HG02623 (cell line): ENCODE measurements at regions not wholly inside any gene's neighbourhood (a gene's known extent, or its start where the extent isn't known, plus 50 kb on each side); places are given as distances from the start of the nearest gene placed in this dataset.

ENCODE experiments used
- ATAC-seq: cut with Tn5 transposase; IDR thresholded peaks from one replicate; pipeline ENCODE4 v1.9.1; 2021; ENCODE audit warnings: moderate library complexity; ENCODE audit not compliant: unreplicated experiment

DNA sequence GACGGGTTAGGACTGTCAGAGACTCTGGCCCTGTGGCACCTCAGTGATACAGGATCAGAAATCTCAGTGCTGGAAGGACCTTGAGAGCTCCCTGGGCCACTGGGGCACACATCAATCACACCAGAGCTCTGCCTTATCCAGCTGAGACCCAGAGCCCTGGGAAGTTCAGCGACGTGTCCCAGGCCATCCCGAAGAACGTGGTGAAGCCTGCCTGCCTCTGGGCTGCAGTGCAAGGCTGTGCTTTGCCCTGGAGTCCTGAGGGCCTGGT is 79.8 kb upstream of the MGMT start:
- ATAC-seq = no peak

DNA sequence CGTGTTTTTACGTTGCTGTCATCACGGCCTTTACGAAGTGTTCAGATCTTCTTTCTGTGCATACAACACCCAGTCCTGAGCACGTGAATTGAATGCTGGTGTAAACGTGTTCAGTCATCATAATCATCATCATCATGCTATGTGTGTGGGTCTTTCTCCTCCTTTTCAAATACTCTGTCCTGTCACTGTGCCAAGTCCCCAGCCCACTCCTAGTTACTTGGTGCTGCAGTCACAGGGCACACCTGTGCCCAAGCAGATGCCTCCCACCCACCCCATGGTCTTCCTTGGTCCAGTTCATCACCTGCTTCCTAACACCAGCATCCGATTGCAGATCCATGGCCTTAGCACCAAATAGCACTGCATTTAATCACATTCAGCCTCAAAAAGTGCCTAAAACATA is 78.6 kb upstream of the MGMT start:
- no peak for ATAC-seq

DNA sequence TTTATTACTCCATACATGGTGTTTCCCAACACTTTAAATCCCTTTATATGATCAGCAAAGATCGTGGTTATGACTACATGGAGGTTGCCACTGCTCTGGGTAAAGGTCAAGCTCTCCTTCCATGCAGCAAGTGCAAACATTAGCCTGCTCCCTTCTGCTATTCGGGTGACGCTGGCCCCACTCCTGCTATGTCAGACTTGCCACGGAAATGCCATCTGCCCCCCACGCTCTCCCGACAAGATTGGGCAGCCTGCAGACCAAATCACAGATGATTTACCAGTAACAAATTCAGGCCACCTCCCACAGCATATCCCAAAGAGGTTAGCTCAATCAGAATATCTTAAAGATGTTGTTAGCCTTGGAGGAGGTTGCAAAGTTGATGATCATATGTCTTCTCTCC is 77.8 kb upstream of the MGMT start:
- no peak for ATAC-seq

DNA sequence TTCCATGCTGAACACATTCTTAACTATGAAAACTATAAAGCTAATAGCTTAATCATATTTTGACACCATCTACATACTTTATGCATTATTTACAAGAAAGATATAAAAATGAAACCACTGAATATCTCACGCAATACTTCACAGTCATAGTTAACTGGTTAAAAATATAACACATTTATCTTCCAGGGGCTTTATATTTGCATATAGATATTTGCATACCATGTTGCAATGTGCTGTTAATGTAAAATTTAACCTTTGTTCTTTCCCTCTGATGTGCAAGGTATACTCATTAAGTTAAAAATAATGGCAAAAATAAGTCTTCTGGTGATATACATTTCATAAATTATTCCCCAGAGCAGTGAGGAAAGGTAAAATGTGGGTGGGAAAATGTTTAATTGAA is 76.9 kb upstream of the MGMT start:
- no peak for ATAC-seq

DNA sequence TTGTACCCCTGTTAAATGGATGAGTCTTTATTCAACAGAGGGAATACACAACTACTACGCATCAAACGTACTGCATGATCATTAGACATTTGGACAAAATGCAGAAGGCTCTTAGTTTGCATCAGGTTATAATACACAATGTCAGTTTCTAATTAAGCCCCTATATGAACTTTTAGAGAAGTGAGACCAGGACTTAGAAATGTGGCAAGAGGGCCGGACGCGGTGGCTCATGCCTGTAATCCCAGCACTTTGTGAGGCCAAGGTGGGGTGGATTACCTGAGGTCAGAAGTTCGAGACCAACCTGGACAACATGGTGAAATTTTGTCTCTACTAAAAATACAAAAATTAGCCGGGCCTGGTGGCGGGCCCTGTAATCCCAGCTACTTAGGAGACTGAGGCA is 76.3 kb upstream of the MGMT start:
- no peak for ATAC-seq

DNA sequence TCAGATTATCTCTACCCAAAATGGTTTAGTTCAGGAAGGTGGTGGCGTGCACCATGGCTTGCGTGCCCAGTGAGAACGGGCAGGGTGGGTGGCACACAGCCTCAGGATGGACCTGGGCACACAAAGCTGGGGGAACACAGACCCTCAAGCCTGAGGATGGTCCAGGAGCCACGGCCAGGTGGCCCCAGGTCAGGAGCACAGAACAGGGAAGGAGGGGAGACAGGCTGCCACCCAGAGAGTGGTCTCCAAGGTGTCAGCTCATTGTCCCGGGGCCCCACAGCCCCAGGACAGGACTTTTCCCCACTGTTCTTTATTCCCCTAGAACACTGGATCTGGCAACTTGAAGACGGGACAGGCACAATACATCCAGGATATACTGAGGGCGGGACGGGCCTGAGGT is 75.6 kb upstream of the MGMT start:
- no peak for ATAC-seq

DNA sequence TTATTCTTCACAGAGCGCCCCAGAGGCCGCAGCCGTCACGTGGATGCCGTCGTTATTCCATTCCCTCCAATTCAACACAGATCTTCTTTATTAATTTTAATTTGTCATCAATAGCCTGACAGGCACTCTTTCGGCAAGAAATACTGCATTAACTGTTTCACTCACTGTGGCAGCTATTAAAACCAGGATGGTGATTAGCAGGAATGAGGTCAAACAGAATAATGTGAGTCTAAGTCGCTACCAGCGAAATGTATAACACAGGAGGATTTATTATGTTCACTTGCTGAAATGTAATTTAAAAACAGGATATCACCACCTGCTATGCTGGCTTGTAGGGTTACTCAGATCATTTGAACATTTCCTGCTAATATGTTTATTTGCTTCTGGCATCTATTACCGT is 74.2 kb upstream of the MGMT start:
- no peak for ATAC-seq

DNA sequence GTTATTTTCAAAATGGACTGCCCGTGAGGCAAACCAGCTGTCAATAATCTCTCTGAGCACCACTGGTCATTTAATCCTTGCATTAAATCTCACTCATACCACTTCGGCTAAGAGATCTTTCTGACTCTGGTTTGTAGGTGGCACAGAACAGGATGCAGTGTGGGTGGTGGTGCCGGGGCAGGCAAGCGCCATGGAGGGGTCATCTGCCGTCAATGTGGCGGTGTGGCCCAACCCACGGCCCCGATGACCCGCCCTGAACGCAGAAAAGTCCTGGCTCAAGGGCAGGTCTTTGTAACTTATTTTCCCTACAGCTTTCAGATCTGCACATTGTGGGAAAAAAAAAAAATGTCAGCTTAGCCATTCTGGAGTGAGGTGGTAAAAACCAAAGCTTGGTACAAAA is 73.2 kb upstream of the MGMT start:
- no peak for ATAC-seq

DNA sequence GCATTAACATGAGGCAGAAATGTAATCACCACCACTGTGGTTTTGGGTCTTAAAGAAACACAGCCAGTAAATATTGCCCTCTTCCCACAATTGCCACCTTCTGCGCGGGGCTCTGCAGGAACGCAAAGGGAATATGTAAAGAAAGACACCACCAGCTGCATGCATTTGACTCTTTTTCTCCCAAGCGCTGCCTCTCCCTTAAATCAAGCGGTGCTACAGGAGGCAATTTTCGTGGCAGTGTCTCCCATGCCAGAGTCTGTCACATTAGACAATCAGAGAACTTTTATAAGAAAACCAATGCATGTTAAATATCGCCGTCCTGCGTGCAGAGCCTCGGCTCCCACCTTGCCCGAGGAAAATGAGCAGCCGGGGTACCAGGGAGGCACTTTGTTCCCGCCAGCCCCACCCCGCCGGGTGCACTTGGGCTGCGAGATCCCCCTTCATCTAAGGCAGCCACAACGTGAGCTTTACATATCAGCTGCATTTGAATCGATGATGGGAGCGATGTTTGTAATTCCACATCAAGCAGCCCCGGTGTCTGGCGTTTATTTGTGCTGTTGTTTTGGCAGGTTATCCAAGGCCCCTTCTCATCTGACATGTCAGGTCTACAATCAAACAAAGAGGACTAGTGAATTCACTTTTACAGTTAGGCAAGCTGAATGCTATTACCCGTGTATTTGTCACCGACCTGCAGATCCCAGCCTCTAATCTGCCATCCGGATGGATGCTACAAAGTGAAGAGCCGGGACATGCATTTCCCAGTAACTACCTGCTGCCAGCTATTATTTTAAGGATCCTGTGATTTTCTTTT is 72.3 kb upstream of the MGMT start:
- ATAC-seq = no peak

DNA sequence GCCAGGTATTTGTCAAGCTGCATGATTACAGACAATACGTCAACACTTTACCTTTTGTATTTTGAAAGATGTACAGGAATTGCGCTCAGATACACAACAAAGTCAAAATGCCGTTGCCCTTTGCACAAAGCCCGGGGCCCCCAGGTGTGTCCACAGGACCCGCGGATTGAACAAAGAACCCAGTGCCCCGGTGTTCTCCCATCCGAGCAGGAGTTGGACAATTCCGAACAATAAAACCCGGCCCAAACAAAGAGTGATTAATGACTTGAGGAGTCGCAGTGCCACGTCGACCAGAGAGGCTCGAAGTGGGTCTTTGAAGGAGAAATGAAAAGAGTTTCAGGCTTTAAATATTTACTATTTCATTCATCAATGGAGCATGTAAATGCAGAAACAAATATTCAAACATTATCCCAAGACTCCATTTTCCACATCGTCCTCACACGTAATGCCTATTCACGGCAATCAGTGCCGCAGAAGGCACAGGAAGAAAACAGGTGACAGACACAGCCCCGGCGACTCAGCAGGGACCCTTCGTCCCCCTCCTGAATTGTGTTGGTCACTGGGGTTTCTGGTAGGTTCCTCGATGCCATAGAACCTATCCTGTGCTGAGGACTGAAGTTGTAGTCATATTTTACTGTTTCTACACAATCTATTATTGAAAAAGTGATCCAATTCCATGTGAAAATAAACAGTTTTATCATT is 70.9 kb upstream of the MGMT start:
- no peak for ATAC-seq

DNA sequence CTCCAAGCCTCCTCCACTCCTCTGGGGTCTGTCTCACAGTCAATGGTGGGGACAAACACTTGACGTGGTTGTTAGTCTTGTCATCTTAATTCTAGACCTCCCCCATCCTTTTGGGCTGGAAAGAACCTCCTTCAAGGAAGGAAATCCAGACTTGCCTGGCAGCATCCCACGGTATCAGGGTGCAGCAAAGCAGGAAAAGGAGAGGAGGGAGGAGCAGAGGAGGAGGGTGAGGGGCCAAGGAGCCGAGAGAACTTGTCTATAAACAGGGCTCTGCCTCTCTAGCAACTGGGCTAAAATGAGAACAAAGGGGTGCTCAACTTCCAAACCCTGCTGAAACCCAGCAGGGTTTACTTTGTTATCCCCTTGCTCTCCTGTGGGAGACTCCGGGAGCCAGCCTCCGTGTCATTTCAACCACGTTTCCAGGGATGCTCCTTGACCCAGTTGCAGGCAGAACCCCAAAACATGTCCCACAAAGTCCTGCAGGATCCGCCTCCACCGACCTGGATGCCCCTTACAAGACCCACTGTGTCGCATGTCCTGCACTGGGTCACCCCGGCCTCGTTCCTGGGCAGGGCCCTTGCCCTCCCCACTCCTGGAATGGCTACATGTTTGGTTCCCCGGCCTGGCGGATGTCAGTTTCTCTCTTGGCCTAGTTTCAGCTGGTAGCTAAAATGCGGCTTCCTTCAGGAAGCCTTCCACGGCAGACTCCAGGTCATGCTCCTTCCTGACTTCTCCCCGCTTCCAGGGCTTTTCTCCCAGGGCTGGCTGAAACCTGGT is 69.7 kb upstream of the MGMT start:
- ATAC-seq = no peak

DNA sequence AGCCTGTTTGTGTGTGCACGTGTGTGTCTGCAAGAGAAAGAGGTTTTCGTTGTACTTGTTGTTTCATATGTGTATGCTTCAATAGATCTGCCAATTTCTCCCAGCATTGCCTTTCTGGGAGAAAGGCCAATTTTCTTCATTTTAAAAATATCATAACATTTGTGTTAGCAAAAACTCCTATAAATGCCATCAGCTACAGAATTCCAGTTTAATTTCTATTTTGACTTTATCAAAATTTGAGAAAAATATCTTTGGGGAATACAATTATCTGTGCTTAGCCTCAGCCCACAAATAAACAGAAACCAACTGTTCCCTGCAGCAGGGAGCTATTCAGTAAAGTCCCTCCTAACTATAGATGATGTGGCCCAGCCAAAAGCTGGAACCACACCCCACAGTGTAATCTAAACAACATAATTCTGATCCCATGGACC is 68.3 kb upstream of the MGMT start:
- ATAC-seq = no peak

DNA sequence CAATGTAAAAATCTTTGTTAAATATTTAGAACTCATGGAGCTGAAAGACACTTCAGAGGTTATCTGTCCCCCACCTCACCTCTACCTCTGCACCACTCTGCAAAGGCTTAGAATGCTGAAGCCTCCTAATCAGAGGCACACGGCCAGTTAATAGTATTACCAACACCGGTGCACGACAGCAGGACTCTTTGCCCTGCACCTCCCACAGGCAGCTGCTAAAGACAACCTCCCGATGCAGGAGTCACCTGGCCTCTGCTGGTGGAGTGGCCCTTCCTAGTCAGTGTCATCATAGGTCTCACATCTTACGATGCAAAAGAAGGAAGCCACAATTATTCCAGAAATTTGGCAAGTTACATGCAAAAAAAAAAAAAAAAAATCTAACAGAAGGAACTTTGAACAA is 66.6 kb upstream of the MGMT start:
- no peak for ATAC-seq

DNA sequence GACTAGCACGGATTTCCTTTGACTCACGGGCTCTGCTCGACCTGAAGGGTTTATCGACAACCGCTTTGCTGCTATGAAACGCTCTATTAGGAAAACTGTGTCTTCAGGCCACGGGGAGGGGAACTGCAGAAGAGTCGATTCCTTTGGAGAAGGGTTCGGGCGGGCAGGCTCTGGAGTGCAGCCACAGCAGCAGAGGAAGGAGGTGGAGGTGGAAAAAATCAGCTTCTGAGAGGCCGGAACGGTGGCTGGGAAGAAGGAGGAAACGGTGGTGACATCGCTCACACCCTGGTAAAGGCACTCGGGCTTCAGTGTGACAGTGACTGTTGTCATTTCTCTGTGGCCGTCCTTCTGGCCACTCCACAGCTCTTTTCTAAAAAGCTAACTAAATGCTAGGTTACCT is 64.6 kb upstream of the MGMT start:
- ATAC-seq = no peak

DNA sequence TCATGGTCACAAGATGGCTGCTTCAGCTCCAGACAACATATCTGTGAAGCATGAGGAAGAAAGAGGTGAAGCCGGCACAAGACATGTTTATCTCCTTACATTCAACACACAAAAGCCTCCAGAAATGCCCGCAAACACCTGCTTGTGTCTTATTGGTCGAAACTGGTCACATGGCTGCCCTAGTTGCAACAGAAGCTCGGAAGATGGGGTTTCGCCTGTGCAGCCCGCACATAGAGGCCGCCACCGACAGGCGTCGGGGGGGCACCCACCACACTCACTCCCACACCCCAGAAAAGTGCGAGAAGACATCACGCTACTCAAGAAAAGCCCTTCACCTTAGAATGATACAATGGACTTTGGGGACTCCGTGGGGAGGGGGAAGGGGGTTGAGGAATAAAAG is 63.0 kb upstream of the MGMT start:
- ATAC-seq = no peak

DNA sequence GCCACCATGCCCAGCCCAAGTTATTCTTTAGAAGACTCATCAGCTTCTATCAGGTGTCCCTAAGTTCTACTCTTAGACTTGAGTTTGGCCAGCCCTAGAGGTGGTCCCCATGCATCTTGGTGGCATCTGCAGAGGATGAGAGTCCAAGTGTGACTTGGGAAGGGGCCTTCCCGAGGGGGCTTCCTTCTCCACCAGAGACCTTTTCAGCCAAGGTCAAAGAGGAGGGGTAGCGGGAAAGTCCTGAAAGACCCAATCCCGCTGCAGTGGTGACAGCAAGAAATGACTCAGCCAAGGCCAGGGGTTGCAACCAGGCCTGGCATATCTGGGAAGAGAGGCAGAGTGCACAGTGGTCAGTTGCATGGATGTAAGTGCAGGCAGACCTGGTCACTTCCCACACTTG is 61.7 kb upstream of the MGMT start:
- no peak for ATAC-seq

DNA sequence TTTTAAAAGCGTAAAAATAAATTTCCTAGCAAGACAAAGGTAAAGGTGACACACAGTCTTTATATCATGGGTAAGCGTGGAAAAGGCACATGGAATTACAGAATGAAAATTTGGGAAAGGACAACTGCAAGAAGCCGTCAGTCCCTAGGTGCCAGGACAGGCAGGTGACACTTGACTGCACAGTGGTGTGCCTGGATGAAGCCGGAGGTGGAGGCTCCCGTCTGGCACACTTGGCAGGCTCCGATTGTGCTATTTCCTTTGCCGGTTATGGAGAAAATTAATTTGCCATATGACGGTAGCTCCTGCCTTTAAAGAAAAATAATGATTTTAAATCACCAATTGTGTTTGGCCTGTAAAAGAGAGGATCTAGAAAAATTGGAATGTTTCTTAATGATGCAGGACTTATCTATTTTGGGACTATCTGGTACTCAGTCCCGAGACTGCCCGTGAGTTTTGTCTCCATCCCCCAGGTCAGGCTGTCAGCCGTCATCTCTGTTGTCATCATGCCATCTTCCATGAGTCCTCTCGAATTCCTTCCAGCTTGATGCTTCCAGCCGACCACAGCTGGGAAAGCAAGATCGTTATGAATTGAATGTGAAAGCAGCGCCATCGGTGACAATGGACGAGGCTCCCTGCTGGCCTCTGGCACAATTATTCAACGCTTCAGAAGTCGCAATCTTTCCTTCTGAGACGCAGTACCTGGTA is 56.2 kb upstream of the MGMT start:
- ATAC-seq = no peak

DNA sequence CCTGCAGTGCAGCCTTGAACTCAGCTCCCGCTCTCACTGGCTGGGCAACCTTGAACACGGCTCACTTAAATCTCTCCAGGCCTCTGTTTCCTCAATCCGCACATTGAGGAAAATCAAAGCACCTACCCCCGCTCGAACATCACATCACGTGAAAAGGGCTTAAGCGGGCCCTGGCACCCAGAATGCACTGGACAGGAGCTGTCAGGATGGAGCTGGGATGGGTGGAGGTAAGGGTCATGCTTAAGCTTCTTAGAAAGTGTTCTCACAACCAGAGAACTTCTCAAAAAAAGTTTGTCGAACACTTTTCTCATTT is 55.7 kb upstream of the MGMT start:
- no peak for ATAC-seq

DNA sequence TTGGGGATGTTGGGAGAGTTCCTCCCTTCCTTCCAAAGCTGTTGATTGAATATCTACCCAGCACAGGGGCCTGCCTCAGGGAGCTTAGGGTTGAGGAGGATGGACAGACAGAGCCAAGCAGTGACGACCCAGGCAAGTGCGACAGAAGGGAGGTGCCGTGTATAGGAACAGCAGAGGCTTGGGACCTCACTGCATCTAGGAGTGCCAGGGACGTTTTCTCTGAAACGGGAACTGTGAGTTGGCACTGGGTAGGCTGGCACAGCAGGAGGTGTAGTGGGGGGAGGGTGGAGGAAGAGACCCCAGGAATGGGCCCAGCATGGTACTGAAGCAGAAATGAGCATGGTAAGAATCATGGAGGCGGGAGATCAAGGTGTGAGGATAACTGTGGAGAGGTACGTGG is 55.3 kb upstream of the MGMT start:
- ATAC-seq = no peak

DNA sequence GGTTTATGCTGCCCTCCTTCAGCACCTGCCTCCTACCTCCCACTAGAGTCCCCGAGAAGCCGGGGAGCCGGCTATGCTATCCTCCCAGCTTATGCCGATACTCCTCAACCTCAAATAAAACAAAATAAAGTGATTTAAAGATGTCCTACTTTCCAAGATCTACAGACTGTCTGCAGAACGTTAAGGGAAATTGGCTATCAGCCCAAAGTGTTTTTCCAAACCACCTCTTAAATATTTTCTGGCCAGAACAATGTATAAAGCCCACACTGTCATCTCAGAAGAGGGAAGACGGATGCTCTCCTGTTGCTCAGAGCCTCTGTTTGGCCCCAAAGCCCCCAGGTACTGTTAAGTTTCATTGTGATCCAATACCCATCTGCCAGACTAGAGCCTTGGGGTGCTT is 54.0 kb upstream of the MGMT start:
- ATAC-seq = no peak

DNA sequence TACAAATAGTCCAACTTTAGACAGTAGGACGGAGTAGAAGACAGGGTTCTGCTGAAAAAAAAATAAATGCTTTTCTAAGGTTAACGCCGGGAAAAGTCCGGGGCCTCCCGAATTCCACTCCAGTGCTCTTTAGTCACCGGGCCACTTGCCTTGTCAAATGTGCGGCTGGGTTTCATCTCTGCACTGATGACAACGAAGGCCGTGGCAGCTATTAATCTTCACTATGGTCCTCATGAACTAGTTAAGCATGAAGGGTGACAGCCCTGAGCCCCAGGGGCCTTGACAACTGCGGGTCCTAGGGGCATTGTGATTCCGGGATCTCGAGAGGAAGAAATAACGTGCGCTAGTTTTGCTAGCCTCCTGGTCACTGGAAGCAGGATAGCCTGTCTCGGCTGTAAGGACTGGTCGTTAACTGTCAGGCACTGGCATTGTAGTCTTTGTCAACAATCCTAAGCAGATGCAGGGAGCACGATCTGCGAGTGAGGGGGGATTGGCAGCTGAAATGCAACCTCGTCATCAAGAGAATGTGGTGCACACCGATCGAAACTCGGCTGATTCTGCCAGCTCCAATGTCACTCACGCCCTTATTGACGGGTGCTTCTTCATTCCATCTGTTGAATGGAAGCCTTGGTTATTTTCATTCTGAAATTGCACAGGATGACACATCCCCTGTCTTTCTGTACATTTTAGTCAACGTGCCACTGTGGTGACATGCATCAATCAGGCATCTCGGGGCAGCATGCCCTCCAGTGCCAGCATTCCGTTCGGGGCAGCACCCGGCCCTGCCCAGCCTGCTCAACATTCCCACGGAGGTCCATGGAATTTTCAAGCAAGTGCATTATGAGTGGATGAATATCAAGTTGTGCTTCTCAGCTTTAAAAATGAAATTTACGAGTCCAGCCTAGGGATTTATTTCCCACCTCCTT is 51.6 kb upstream of the MGMT start:
- ATAC-seq = no peak
